Neural progenitor cell (in vitro differentiated cells): ENCODE measurements at regions not wholly inside any gene's neighbourhood (a gene's known extent, or its start where the extent isn't known, plus 50 kb on each side); places are given as distances from the start of the nearest gene placed in this dataset.
"Not testable (repeated sequence)": the region's sequence is repeated elsewhere in the genome, so short reads cannot be mapped to it uniquely, and the experiment has no call there.

Experiments used
- DNase-seq: peaks from one replicate; pipeline ENCODE4 v3.0.0-alpha.2; 2016; ENCODE audit warnings: low spot score
- H2AFZ ChIP-seq: fragments of 200-600 bp; sonication (generic); replicated peaks from 2 replicates; pipeline ENCODE4 v1.6.1; 2016; ENCODE audit warnings: antibody characterized with exemption
- H3F3A ChIP-seq: fragments of 200-600 bp; sonication (generic); 2 replicates; pipeline ENCODE4 v1.6.1; 2016; ENCODE audit warnings: antibody characterized with exemption, low read depth
- H3K27ac ChIP-seq: fragments of 200-600 bp; sonication (generic); 2 replicates; pipeline ENCODE4 v1.5.1; 2016; ENCODE audit warnings: mild to moderate bottlenecking
- H3K27me3 ChIP-seq: fragments of 200-600 bp; sonication (generic); 2 replicates; pipeline ENCODE4 v1.6.1; 2016; ENCODE audit warnings: mild to moderate bottlenecking, moderate library complexity
- H3K36me3 ChIP-seq: fragments of 200-600 bp; sonication (generic); 2 replicates; pipeline ENCODE4 v1.5.1; 2016
- H3K4me1 ChIP-seq: fragments of 200-600 bp; sonication (generic); 2 replicates; pipeline ENCODE4 v1.6.1; 2016; ENCODE audit warnings: mixed run types
- H3K4me2 ChIP-seq: fragments of 200-600 bp; sonication (generic); 2 replicates; pipeline ENCODE4 v1.6.1; 2016
- H3K4me3 ChIP-seq: fragments of 200-600 bp; sonication (generic); 2 replicates; pipeline ENCODE4 v1.5.1; 2016
- H3K79me2 ChIP-seq: fragments of 200-600 bp; sonication (generic); 2 replicates; pipeline ENCODE4 v1.6.1; 2016; ENCODE audit warnings: low read depth
- H3K9ac ChIP-seq: fragments of 200-600 bp; sonication (generic); 2 replicates; pipeline ENCODE4 v1.6.1; 2016
- H3K9me3 ChIP-seq: fragments of 200-600 bp; sonication (generic); 2 replicates; pipeline ENCODE4 v1.5.1; 2016; ENCODE audit warnings: low read depth
- H4K20me1 ChIP-seq: fragments of 200-600 bp; sonication (generic); 2 replicates; pipeline ENCODE4 v1.6.1; 2016; ENCODE audit warnings: low read depth
- H3K27ac Mint-ChIP-seq: 3 replicates; pipeline ENCODE4 v1.8.0; 2021; ENCODE audit warnings: mixed read lengths
- H3K27me3 Mint-ChIP-seq: 2 replicates; pipeline ENCODE4 v1.8.0; 2022; ENCODE audit warnings: low read depth, mild to moderate bottlenecking, inconsistent platforms, moderate library complexity, mixed read lengths; ENCODE audit not compliant: insufficient read depth
- H3K36me3 Mint-ChIP-seq: 3 replicates; pipeline ENCODE4 v1.8.0; 2021; ENCODE audit warnings: mixed read lengths
- H3K4me1 Mint-ChIP-seq: 3 replicates; pipeline ENCODE4 v1.8.0; 2021; ENCODE audit warnings: mixed read lengths
- H3K4me3 Mint-ChIP-seq: 3 replicates; pipeline ENCODE4 v1.8.0; 2021; ENCODE audit warnings: mild to moderate bottlenecking, moderate library complexity, mixed read lengths
- H3K9me3 Mint-ChIP-seq: 3 replicates; pipeline ENCODE4 v1.8.0; 2020; ENCODE audit warnings: mixed read lengths
- CTCF ChIP-seq: fragments of 200-600 bp; sonication (generic); IDR thresholded peaks from 2 replicates; pipeline ENCODE4 v1.5.1; 2017; ENCODE audit warnings: antibody characterized with exemption, mild to moderate bottlenecking
- EZH2 ChIP-seq: fragments of 200-600 bp; sonication (generic); IDR thresholded peaks from 2 replicates; pipeline ENCODE4 v1.6.1; 2017; ENCODE audit warnings: antibody characterized with exemption, mild to moderate bottlenecking, moderate library complexity
- EZH2phosphoT487 ChIP-seq: fragments of 200-600 bp; sonication (generic); IDR thresholded peaks from 2 replicates; pipeline ENCODE4 v1.6.1; 2017; ENCODE audit warnings: antibody characterized with exemption

GRCh38 chr21:35273333-35273732, 224.2 kb upstream of the RUNX1 start:
- peaks cover 4% of the 10 kb centered on the region for H3K4me1 ChIP-seq
- H3K9ac ChIP-seq = no peak overlapping the region
- H3K27ac ChIP-seq = no peak overlapping the region
- no peaks in the 10 kb centered on the region for H3K4me1 Mint-ChIP-seq
- H3K27me3 ChIP-seq = no peaks in the 10 kb centered on the region
- H3K4me3 ChIP-seq = no peak overlapping the region
- no peak overlapping the region for H2AFZ ChIP-seq
- H3K4me3 Mint-ChIP-seq = no peak overlapping the region
- H3K36me3 ChIP-seq = no peaks in the 10 kb centered on the region
- peak; percentile 7 for DNase-seq
- no peak overlapping the region for H3K4me2 ChIP-seq
- TF ChIP-seq CTCF (no peak), EZH2 (no peak), EZH2phosphoT487 (no peak)
- peaks cover 4% of the 10 kb centered on the region for H3K27me3 Mint-ChIP-seq
- no peaks in the 10 kb centered on the region for H3F3A ChIP-seq
- peaks cover 7% of the 10 kb centered on the region for H3K9me3 Mint-ChIP-seq
- no peaks in the 10 kb centered on the region for H3K79me2 ChIP-seq
- H3K36me3 Mint-ChIP-seq = no peaks in the 10 kb centered on the region
- no peaks in the 10 kb centered on the region for H3K9me3 ChIP-seq
- H4K20me1 ChIP-seq = no peaks in the 10 kb centered on the region
- no peak overlapping the region for H3K27ac Mint-ChIP-seq

GRCh38 chr21:35271344-35272118, 222.4 kb upstream of the RUNX1 start:
- not testable (repeated sequence) for H3K4me1 ChIP-seq, H3K4me2 ChIP-seq, H3F3A ChIP-seq, H3K27ac Mint-ChIP-seq, H3K9ac ChIP-seq, H3K27ac ChIP-seq, H3K9me3 ChIP-seq, H3K36me3 Mint-ChIP-seq, DNase-seq, H3K27me3 Mint-ChIP-seq, H4K20me1 ChIP-seq, H3K27me3 ChIP-seq, H3K4me3 Mint-ChIP-seq, H3K4me1 Mint-ChIP-seq, H3K9me3 Mint-ChIP-seq, H2AFZ ChIP-seq, H3K79me2 ChIP-seq, H3K4me3 ChIP-seq, H3K36me3 ChIP-seq

GRCh38 chr21:35268817-35269216, 219.7 kb upstream of the RUNX1 start:
- no peaks in the 10 kb centered on the region for H3F3A ChIP-seq
- H3K27me3 Mint-ChIP-seq = peaks cover 6% of the 10 kb centered on the region
- no peaks in the 10 kb centered on the region for H3K4me1 Mint-ChIP-seq
- no peaks in the 10 kb centered on the region for H3K4me1 ChIP-seq
- no peak overlapping the region for H2AFZ ChIP-seq
- H3K9ac ChIP-seq = no peak overlapping the region
- H3K9me3 Mint-ChIP-seq = peaks cover 7% of the 10 kb centered on the region
- TF ChIP-seq EZH2phosphoT487 (no peak), EZH2 (no peak), CTCF (no peak)
- no peaks in the 10 kb centered on the region for H3K9me3 ChIP-seq
- no peaks in the 10 kb centered on the region for H3K36me3 Mint-ChIP-seq
- H3K36me3 ChIP-seq = no peaks in the 10 kb centered on the region
- no peak overlapping the region for H3K4me2 ChIP-seq
- DNase-seq = no peak
- no peak overlapping the region for H3K27ac ChIP-seq
- H3K27me3 ChIP-seq = no peaks in the 10 kb centered on the region
- no peak overlapping the region for H3K27ac Mint-ChIP-seq
- H4K20me1 ChIP-seq = no peaks in the 10 kb centered on the region
- no peak overlapping the region for H3K4me3 ChIP-seq
- no peak overlapping the region for H3K4me3 Mint-ChIP-seq
- no peaks in the 10 kb centered on the region for H3K79me2 ChIP-seq

GRCh38 chr21:35268261-35268660, 219.2 kb upstream of the RUNX1 start:
- no peak for TF ChIP-seq EZH2
- no peak for TF ChIP-seq EZH2phosphoT487
- TF ChIP-seq CTCF = no peak
- DNase-seq = no peak
- Histone ChIP-seq H3K79me2 (no peaks in the 10 kb centered on the region), H3K27ac (no peak overlapping the region), H3F3A (no peaks in the 10 kb centered on the region), H3K36me3 (no peaks in the 10 kb centered on the region), H3K9me3 (no peaks in the 10 kb centered on the region), H3K4me1 (no peaks in the 10 kb centered on the region), H3K27me3 (no peaks in the 10 kb centered on the region), H3K4me3 (no peak overlapping the region), H3K9ac (no peak overlapping the region), H3K4me2 (no peak overlapping the region), H2AFZ (no peak overlapping the region), H4K20me1 (no peaks in the 10 kb centered on the region)
- H3K27ac Mint-ChIP-seq = no peak overlapping the region
- H3K9me3 Mint-ChIP-seq = peaks cover 7% of the 10 kb centered on the region
- H3K4me1 Mint-ChIP-seq = no peaks in the 10 kb centered on the region
- no peak overlapping the region for H3K4me3 Mint-ChIP-seq
- no peaks in the 10 kb centered on the region for H3K36me3 Mint-ChIP-seq
- H3K27me3 Mint-ChIP-seq = peaks cover 5% of the 10 kb centered on the region
